HG02973 (cell line): ENCODE measurements at regions not wholly inside any gene's neighbourhood (a gene's known extent, or its start where the extent isn't known, plus 50 kb on each side); places are given as distances from the start of the nearest gene placed in this dataset.

ENCODE experiments used
- ATAC-seq: cut with Tn5 transposase; IDR thresholded peaks from one replicate; pipeline ENCODE4 v1.9.1; 2021; ENCODE audit warnings: moderate library complexity; ENCODE audit not compliant: unreplicated experiment

- ATAC-seq = no peak
These were observed 820.5 kb upstream of the POU3F3 start for GRCh38 chr2:104033399-104033798.

- ATAC-seq = no peak
These were observed 813.1 kb upstream of the POU3F3 start for GRCh38 chr2:104040771-104041170.

DNA sequence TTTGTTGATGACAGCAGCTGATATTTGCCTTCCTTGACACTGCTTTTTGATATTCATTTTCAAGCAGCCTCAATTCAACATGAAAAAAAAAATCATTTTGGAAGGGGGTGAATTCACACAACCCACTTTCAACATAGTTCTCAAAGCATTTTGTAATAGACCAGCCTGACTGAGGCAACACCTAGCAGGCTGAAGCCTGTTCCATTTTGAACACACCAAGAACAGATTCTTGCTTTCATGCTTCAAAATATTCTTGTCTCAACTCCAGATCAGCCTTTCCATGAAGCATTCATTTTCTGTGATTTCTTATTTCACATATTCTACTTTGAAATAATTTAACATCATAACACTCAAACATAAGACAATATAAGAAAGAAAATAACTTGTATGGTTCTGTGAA, 812.6 kb upstream of the POU3F3 start:
- no peak for ATAC-seq

DNA sequence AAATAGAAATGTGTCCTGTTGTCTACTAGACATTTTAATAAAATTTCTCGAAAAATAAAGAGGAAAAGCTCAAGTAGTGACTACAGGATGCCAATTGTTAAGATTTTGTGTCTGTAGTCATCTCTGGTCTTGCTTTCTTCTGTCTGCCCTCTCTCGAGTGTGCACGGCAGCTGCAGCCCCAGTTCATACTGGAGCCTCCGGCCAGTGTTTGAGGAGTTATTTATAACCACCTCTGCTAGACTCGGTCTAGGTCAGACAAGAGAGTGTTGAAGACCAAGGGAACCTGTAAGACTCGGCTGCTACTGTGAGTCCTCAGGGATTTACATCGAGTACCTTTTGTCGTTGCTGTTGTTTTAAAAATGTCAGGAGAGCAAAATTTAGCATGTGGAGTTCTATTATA, 810.1 kb upstream of the POU3F3 start:
- no peak for ATAC-seq

- ATAC-seq = no peak
These were observed 808.8 kb upstream of the POU3F3 start for GRCh38 chr2:104045071-104045470.

- ATAC-seq = no peak
These were observed 807.4 kb upstream of the POU3F3 start for GRCh38 chr2:104046466-104046865.

GRCh38 chr2:104047516-104047915, 806.4 kb upstream of the POU3F3 start:
- no peak for ATAC-seq

- ATAC-seq = no peak
These were observed 804.5 kb upstream of the POU3F3 start for GRCh38 chr2:104049438-104049837.

GRCh38 chr2:104049981-104050380, 803.9 kb upstream of the POU3F3 start:
- no peak for ATAC-seq

- ATAC-seq = no peak
These were observed 803.2 kb upstream of the POU3F3 start for GRCh38 chr2:104050656-104051242.

DNA sequence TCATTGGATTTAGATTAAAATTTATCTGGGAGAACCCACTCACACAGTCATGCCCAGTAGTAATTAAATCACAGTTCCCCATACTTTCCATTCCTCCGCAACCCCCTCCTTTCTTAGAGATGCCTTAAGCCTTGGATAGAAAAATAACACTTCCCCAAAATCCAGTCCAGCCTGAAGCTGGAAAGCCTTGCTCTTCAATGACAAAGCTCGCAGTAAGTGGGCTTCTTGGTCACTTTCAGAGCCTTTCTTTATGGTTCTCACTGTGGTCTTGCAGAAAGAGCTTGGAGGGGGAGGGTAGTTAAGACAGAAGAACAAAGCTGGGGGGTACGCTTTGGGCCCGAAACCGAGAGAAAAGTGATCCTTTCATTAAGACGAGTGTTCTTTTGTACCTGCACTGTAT, 802.1 kb upstream of the POU3F3 start:
- no peak for ATAC-seq

GRCh38 chr2:104052356-104052755, 801.6 kb upstream of the POU3F3 start:
- ATAC-seq = no peak

DNA sequence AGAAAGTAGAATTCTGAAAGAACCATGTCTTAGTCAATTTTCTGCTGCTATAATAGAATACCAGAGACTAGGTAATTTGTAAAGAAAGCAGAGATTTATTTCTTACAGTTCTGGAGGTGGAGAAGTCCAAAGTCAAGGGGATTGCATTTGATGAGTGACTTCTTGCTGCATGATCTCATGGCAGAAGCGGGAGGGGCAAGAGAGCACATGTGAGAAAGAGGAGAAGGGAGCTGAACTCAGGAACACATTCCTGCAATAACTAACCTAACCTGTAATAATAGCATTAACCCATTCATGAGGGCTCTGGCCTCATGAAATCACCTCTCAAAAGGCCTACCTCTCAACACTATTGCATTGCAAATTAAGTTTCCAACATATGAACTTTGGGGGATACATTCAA, 797.5 kb upstream of the POU3F3 start:
- no peak for ATAC-seq

GRCh38 chr2:104068665-104069064, 785.2 kb upstream of the POU3F3 start:
- ATAC-seq = no peak

DNA sequence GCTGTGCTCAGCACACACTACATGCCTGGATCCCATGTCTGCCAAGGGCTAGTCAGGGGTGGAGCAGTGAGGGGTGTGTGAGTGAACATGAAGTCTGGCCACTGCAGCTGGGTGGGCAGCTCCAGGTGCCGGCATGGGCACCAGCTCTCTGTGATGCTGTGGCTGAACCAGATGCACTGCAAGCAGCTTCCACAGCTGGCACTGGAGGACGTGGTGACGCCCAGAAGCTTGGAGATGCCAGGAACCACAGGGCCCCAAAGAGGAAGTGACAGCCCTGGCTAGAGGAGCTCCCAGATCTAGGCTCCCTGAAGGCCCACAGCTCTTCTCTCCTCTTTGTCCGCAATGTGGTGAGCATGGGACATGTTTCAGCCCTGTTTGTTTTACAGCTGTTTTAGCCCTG, 776.3 kb upstream of the POU3F3 start:
- no peak for ATAC-seq

DNA sequence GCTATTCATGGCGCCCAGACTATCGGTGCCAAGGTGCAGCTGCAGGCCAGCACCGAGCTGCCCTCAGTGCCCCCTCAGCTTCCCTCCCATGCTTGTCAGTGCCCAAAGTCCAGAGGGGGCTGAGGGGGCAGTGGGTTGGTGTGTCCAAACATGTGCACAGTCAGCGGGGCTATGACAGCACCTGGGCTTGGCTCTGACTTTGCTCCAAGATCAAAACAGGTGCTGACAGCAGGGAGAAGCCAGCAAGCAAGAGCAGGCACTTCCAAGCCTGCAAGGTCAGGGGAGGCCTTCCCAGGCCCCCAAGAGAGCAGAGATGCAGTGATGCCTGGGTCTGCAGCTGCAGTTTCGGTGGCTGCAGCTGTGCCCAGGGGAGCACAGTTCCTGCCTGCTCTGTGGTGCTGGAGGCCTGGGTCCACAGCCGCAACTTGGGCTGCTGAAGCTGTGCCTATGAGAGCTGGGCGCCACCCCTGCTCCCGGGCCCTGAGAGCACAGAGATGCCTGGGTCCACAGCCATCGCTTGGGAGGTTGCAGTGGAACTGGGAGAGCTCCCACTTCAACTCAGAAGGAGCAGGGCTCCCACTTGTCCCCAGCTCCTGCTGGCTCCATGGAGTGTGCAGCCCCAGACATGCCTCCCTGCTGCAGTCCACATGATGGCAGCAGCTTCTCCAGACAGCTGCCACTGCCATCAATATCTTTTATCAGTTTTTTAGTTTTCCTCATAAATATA, 775.3 kb upstream of the POU3F3 start:
- ATAC-seq = no peak

- ATAC-seq = no peak
These were observed 765.2 kb upstream of the POU3F3 start for GRCh38 chr2:104088745-104089144.

DNA sequence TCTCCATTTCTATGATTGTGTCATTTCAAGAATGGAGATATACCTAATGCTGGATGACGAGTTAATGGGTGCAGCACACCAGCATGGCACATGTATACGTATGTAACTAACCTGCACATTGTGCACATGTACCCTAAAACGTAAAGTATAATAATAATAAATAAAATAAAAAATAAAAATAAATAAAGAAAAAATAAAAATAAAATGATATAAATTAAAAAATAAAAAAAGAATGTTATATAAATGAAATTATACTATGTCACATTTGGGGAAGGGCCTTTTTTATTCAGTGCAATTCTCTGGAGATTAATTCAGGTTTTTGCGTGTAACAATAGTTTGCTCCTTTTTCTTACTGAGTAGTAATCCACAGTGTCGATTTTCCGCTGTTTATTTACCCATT, 763.5 kb upstream of the POU3F3 start:
- ATAC-seq = no peak

GRCh38 chr2:104091894-104092293, 762.0 kb upstream of the POU3F3 start:
- no peak for ATAC-seq

DNA sequence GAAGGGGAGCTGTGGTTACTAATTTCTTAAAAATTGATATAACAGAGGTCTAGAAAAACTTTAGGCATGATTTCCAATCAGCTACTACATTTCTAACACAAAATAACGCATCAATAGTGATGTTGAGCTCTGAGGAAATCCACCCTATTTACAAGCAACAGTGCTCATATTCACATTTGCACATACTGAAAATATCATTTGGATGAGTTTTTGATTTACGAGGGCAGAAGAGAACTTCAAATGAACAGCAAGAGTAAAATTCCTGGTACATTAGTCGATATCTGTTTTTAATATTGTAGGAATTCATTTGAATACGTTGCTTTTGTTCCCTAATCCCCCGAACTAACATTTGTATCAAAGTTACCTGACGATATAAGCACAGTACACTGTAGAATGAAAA, 761.0 kb upstream of the POU3F3 start:
- no peak for ATAC-seq

GRCh38 chr2:104102615-104103014, 751.3 kb upstream of the POU3F3 start:
- no peak for ATAC-seq

GRCh38 chr2:104109356-104109755, 744.6 kb upstream of the POU3F3 start:
- no peak for ATAC-seq

DNA sequence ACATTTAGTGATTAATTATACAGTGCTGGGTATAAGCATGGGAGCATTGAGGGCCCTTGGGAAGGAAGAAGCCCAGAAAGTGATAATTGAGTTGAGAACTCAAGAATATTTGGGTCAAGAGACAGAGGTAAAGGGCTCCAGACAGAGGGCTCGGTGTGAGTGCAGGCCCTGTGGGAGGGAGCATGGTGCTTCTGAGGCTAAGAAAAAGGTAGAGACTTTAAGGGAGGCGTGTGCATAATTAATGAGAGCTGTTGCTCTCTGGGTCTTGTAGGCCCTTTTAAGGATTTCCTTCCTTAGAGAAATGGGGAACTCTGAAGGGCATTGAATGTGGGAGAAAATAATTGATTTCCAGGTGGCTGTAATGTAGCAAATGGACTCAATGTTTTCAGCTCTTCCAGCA, 735.0 kb upstream of the POU3F3 start:
- ATAC-seq = no peak
